HEK293 (cell line): ENCODE measurements at regions not wholly inside any gene's neighbourhood (a gene's known extent, or its start where the extent isn't known, plus 50 kb on each side); places are given as distances from the start of the nearest gene placed in this dataset.

Experiments used
- CTCF ChIA-PET: fragments of 350-600 bp; formaldehyde crosslinking; extraction: SDS; loops from one replicate; lab custom pipeline; 2021; ENCODE audit warnings: antibody characterized with exemption; lab: Yijun Ruan, JAX
- POLR2A ChIA-PET: fragments of 300-600 bp; formaldehyde crosslinking; extraction: SDS; loops from one replicate; lab custom pipeline; 2020; ENCODE audit warnings: antibody characterized with exemption, inconsistent platforms; lab: Yijun Ruan, JAX
- H3K27ac ChIP-seq: fragments of 200-500 bp; sonication (Bioruptor generic); 2 replicates; pipeline ENCODE4 v1.5.1; 2014; ENCODE audit warnings: low read depth, low read length, control low read depth, inconsistent platforms; ENCODE audit errors: extremely low read depth
- H3K36me3 ChIP-seq, 2 experiments: fragments of 200-500 bp in 1 of 2; sonication (Bioruptor generic) in 1 of 2; 1 replicate in 1 of 2; 2 replicates in 1 of 2; pipeline ENCODE4 v1.5.1; 2014 to 2017; ENCODE audit warnings: inconsistent platforms in 2 of 2, low read length in 2 of 2; ENCODE audit not compliant: control insufficient read depth in 2 of 2, insufficient read depth in 1 of 2
- H3K4me1 ChIP-seq: fragments of 200-500 bp; sonication (Bioruptor generic); 2 replicates; pipeline ENCODE4 v1.5.1; 2014; ENCODE audit warnings: mild to moderate bottlenecking, low read length, inconsistent platforms; ENCODE audit not compliant: control insufficient read depth, insufficient read depth
- H3K4me3 ChIP-seq: 2 replicates; pipeline ENCODE4 v1.5.1; 2011; ENCODE audit warnings: low read depth, mild to moderate bottlenecking, control low read depth, low read length, moderate library complexity
- H3K9me3 ChIP-seq: fragments of 200-500 bp; sonication (Bioruptor generic); 2 replicates; pipeline ENCODE4 v1.5.1; 2014; ENCODE audit warnings: low read depth, low read length, inconsistent platforms; ENCODE audit not compliant: control insufficient read depth, insufficient read depth
- MYNN ChIP-seq: fragments of 450-650 bp; formaldehyde crosslinking; IDR thresholded peaks from 2 replicates; pipeline ENCODE4 v1.5.1; 2016; ENCODE audit warnings: missing biosample characterization, missing genetic modification characterization, borderline replicate concordance
- SP7 ChIP-seq: fragments of 450-650 bp; formaldehyde crosslinking; IDR thresholded peaks from 2 replicates; pipeline ENCODE4 v1.5.1; 2016; ENCODE audit warnings: missing biosample characterization, missing genetic modification characterization
- YY1 ChIP-seq: fragments of 450-650 bp; formaldehyde crosslinking; IDR thresholded peaks from 2 replicates; pipeline ENCODE4 v1.5.1; 2018; ENCODE audit warnings: missing biosample characterization, missing genetic modification characterization
- ZBTB48 ChIP-seq: fragments of 450-650 bp; formaldehyde crosslinking; IDR thresholded peaks from 2 replicates; pipeline ENCODE4 v1.5.1; 2016; ENCODE audit warnings: missing biosample characterization, missing genetic modification characterization
- ZNF132 ChIP-seq: fragments of 450-650 bp; formaldehyde crosslinking; IDR thresholded peaks from 2 replicates; pipeline ENCODE4 v1.5.1; 2017; ENCODE audit warnings: missing biosample characterization, missing genetic modification characterization, borderline replicate concordance
- ZNF148 ChIP-seq: fragments of 450-650 bp; formaldehyde crosslinking; IDR thresholded peaks from 2 replicates; pipeline ENCODE4 v1.5.0; 2017; ENCODE audit warnings: missing biosample characterization, missing genetic modification characterization, borderline replicate concordance
- ZNF211 ChIP-seq: fragments of 450-650 bp; formaldehyde crosslinking; IDR thresholded peaks from 2 replicates; pipeline ENCODE4 v1.5.1; 2016; ENCODE audit warnings: low read depth, missing biosample characterization, missing genetic modification characterization
- ZNF248 ChIP-seq: fragments of 450-650 bp; formaldehyde crosslinking; IDR thresholded peaks from 2 replicates; pipeline ENCODE4 v1.5.1; 2017; ENCODE audit warnings: missing biosample characterization, missing genetic modification characterization
- ZNF292 ChIP-seq: fragments of 450-650 bp; formaldehyde crosslinking; IDR thresholded peaks from 2 replicates; pipeline ENCODE4 v1.5.1; 2016; ENCODE audit warnings: low read depth, missing biosample characterization, missing genetic modification characterization, borderline replicate concordance
- ZNF394 ChIP-seq: fragments of 450-650 bp; formaldehyde crosslinking; IDR thresholded peaks from 2 replicates; pipeline ENCODE4 v1.5.1; 2016; ENCODE audit warnings: missing biosample characterization, missing genetic modification characterization, mild to moderate bottlenecking, moderate library complexity, borderline replicate concordance
- ZNF510 ChIP-seq: fragments of 450-650 bp; formaldehyde crosslinking; IDR thresholded peaks from 2 replicates; pipeline ENCODE4 v1.5.1; 2018; ENCODE audit warnings: mild to moderate bottlenecking, missing genetic modification characterization, missing biosample characterization; ENCODE audit not compliant: insufficient replicate concordance
- ZNF530 ChIP-seq: fragments of 450-650 bp; formaldehyde crosslinking; IDR thresholded peaks from 2 replicates; pipeline ENCODE4 v1.5.1; 2016; ENCODE audit warnings: low read depth, missing biosample characterization, missing genetic modification characterization
- ZNF571 ChIP-seq: fragments of 450-650 bp; formaldehyde crosslinking; IDR thresholded peaks from 2 replicates; pipeline ENCODE4 v1.5.0; 2017; ENCODE audit warnings: missing biosample characterization, missing genetic modification characterization
- ZNF677 ChIP-seq: fragments of 450-650 bp; IDR thresholded peaks from 2 replicates; pipeline ENCODE4 v1.5.0; 2018; ENCODE audit warnings: missing biosample characterization, mild to moderate bottlenecking, missing genetic modification characterization, moderate library complexity
- ZNF692 ChIP-seq: fragments of 450-650 bp; formaldehyde crosslinking; IDR thresholded peaks from 2 replicates; pipeline ENCODE4 v1.5.1; 2016; ENCODE audit warnings: missing biosample characterization, missing genetic modification characterization
- ZNF707 ChIP-seq: fragments of 450-650 bp; formaldehyde crosslinking; IDR thresholded peaks from 2 replicates; pipeline ENCODE4 v1.5.1; 2016; ENCODE audit warnings: missing biosample characterization, missing genetic modification characterization
- ZSCAN16 ChIP-seq: fragments of 450-650 bp; formaldehyde crosslinking; IDR thresholded peaks from 2 replicates; pipeline ENCODE4 v1.5.1; 2016; ENCODE audit warnings: missing biosample characterization, missing genetic modification characterization
- TF ChIP-seq, protein P1 (sequence below): fragments of 450-650 bp; IDR thresholded peaks from 2 replicates; pipeline ENCODE4 v1.5.1; 2018; ENCODE audit warnings: missing biosample characterization, missing genetic modification characterization
- TF ChIP-seq, protein P2 (sequence below): fragments of 450-650 bp; formaldehyde crosslinking; IDR thresholded peaks from 2 replicates; pipeline ENCODE4 v1.5.1; 2016; ENCODE audit warnings: missing biosample characterization, missing genetic modification characterization, low read depth
- TF ChIP-seq, protein P3 (sequence below): fragments of 450-650 bp; formaldehyde crosslinking; IDR thresholded peaks from 2 replicates; pipeline ENCODE4 v1.5.1; 2016; ENCODE audit warnings: missing biosample characterization, missing genetic modification characterization

GRCh38 chr13:99835442-99835841, 136.1 kb downstream of the ZIC5 start (continued):
- no peak for TF ChIP-seq ZNF248 (tag by site-specific recombination)
- TF ChIP-seq ZNF692 (tag by site-specific recombination), result no peak
- TF ChIP-seq, protein P1, sequence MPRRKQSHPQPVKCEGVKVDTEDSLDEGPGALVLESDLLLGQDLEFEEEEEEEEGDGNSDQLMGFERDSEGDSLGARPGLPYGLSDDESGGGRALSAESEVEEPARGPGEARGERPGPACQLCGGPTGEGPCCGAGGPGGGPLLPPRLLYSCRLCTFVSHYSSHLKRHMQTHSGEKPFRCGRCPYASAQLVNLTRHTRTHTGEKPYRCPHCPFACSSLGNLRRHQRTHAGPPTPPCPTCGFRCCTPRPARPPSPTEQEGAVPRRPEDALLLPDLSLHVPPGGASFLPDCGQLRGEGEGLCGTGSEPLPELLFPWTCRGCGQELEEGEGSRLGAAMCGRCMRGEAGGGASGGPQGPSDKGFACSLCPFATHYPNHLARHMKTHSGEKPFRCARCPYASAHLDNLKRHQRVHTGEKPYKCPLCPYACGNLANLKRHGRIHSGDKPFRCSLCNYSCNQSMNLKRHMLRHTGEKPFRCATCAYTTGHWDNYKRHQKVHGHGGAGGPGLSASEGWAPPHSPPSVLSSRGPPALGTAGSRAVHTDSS (tag by site-specific recombination), result no peak

GRCh38 chr13:99834246-99834645, 137.3 kb downstream of the ZIC5 start:
- TF ChIP-seq MYNN (tag by site-specific recombination), result no peak
- TF ChIP-seq ZNF677 (tag by site-specific recombination), result no peak
- Histone ChIP-seq H3K36me3 (no peaks in the 10 kb centered on the region), H3K4me1 (no peaks in the 10 kb centered on the region), H3K4me3 (no peak overlapping the region), H3K9me3 (no peaks in the 10 kb centered on the region), H3K27ac (no peak overlapping the region)
- CTCF ChIA-PET, result interaction anchor here (0.5 to 0.6 kb wide), 2 partner anchors 173 to 659 kb away, joined by 3 read pairs; no protein-coding TSS in a partner anchor
- POLR2A ChIA-PET, result no interaction called here

- Histone ChIP-seq H3K27ac (no peak overlapping the region), H3K9me3 (no peaks in the 10 kb centered on the region), H3K36me3 (no peaks in the 10 kb centered on the region), H3K4me3 (no peak overlapping the region), H3K4me1 (no peaks in the 10 kb centered on the region)
- POLR2A ChIA-PET, result no interaction called here
- TF ChIP-seq ZNF530 (tag by site-specific recombination), result no peak
- no peak for TF ChIP-seq ZNF132 (tag by site-specific recombination)
- no peak for TF ChIP-seq YY1 (tag by site-specific recombination)
- no peak for TF ChIP-seq ZBTB48
- no peak for TF ChIP-seq ZNF571
- TF ChIP-seq ZNF148 (tag by site-specific recombination), result no peak
- TF ChIP-seq ZSCAN16 (tag by site-specific recombination), result no peak
- no peak for TF ChIP-seq ZNF394
- TF ChIP-seq SP7, result no peak
- TF ChIP-seq ZNF707 (tag by site-specific recombination), result no peak
- TF ChIP-seq ZNF510 (tag by site-specific recombination), result no peak
- no peak for TF ChIP-seq ZNF292 (tag by site-specific recombination)
- TF ChIP-seq, protein P2, sequence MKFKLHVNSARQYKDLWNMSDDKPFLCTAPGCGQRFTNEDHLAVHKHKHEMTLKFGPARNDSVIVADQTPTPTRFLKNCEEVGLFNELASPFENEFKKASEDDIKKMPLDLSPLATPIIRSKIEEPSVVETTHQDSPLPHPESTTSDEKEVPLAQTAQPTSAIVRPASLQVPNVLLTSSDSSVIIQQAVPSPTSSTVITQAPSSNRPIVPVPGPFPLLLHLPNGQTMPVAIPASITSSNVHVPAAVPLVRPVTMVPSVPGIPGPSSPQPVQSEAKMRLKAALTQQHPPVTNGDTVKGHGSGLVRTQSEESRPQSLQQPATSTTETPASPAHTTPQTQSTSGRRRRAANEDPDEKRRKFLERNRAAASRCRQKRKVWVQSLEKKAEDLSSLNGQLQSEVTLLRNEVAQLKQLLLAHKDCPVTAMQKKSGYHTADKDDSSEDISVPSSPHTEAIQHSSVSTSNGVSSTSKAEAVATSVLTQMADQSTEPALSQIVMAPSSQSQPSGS, result no peak
- TF ChIP-seq, protein P3, sequence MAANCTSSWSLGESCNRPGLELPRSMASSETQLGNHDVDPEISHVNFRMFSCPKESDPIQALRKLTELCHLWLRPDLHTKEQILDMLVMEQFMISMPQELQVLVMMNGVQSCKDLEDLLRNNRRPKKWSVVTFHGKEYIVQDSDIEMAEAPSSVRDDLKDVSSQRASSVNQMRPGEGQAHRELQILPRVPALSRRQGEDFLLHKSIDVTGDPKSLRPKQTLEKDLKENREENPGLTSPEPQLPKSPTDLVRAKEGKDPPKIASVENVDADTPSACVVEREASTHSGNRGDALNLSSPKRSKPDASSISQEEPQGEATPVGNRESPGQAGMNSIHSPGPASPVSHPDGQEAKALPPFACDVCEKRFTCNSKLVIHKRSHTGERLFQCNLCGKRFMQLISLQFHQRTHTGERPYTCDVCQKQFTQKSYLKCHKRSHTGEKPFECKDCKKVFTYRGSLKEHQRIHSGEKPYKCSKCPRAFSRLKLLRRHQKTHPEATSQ (tag by site-specific recombination), result no peak
- TF ChIP-seq ZNF211 (tag by site-specific recombination), result no peak
- CTCF ChIA-PET, result interaction anchor here (0.7 kb wide), 1 partner anchor 160 kb away, joined by 3 read pairs; no protein-coding TSS in a partner anchor
Measured at GRCh38 chr13:99832347-99832746, 139.2 kb downstream of the ZIC5 start.
